GM19372 (cell line): ENCODE measurements at regions not wholly inside any gene's neighbourhood (a gene's known extent, or its start where the extent isn't known, plus 50 kb on each side); places are given as distances from the start of the nearest gene placed in this dataset.
"Not testable (repeated sequence)": the region's sequence is repeated elsewhere in the genome, so short reads cannot be mapped to it uniquely, and the experiment has no call there.

Experiments
- ATAC-seq: cut with Tn5 transposase; IDR thresholded peaks from one replicate; pipeline ENCODE4 v1.9.1; 2021; ENCODE audit warnings: mild to moderate bottlenecking, low read depth, moderate library complexity; ENCODE audit not compliant: unreplicated experiment

DNA sequence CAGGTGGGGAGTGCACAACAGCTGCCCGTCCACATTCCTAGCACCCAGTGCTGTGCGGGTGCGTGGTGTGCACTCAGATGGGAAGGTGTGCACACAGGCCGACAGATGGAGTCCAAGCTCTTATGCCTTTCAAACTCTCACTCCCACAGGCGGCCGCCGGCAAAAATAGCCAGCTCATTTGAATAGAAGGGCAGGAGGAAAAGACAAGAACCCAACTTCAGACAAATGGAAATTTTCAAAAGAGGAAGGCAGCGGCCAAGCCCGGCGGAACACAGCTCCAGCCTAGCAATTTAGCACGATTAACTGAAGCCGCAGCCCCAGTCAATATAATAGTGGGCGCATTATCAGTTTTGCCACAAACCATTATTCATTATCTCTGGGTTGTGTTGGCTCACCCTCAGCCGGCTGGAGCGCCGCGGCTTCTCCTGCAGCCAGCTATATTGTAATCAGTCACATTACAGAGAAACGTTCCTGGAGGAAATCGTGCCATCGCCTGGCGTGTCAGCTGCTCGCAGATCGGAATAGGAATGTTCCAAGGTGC, 103.9 kb upstream of the SEC14L1 start:
- ATAC-seq, result no peak

DNA sequence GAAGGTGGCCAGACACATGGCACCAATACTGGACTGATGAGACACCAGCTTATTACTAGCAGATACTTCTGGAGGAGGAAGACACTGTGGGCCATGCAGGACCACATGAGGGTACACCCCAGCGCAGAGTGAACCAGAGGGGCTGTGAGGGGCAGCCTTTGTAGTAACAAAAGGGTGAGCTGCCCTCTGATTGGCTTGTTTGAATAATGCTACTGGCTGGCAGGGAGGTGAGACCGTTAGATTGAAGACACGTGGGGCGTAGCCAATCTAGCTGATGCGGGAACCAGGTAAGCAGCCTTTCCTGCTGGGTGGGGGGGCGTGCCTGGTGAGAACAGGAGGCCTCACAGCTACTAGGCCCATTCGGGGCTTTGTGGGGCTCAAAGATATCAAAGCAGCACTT, 102.8 kb upstream of the SEC14L1 start:
- no peak for ATAC-seq

DNA sequence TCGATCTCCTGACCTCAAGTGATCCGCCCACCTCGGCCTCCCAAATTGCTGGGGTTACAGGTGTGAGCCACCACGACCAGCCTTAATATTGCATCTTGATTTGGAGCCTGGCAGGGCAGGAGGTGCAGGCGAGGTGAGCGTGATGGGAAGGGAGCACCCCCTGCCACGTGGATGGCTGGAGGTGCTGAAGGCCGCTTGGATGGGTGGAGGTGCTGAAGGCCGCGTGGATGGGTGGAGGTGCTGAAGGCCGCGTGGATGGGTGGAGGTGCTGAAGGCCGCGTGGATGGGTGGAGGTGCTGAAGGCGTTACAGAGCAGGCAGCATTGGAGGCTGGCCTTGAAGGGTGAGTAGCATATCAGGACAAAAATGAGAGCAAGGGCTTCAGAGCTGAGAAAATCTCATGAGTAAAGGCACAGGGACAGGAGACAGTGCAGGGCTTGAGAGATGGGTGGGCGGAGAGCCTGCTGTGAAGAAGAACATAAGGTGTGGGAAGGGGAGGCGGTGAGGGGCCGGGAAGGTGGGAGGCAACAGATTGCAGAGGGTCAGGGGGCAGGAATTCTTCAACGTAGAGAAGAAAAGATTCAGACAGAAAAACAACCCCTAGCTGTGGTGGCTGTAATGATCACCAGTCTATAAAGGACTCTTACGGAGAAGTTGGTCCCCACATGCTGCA, 101.7 kb upstream of the SEC14L1 start:
- ATAC-seq, result no peak

DNA sequence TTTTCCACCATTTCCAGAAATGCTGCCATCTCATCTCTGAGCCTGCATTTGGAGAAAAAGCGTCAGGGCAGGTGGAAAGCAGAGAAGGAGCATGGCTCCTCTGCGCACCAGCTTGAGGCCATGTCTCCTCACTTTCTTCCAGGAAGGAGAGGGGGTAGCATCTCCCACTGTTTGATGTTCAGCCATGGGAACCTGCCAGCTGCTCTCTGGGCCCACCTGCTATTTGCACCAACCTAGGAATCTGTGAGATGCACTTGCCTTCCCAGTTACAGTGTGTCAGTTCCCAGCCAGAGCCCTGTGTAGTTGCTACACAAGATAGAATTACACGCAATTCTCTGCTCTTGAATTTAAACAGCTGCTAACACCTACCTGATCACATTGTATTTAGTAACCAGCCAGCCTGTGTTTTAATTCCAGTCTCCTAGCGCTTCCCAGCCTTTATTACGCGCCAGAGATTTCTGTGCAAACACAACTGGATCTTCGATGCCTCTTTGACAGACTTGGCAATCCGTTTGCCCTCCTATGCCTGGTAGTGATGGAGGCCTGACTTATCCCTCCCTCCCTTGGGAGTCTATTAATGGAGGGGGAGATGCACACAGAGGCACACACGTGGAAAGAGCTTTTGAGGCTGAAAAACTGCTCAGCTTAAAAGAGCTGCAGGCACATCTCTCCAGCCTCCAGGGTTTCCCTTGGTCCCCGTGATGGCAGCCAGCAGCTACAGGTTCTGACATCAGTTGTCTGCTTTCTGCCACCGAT, 98.1 kb upstream of the SEC14L1 start:
- no peak for ATAC-seq

DNA sequence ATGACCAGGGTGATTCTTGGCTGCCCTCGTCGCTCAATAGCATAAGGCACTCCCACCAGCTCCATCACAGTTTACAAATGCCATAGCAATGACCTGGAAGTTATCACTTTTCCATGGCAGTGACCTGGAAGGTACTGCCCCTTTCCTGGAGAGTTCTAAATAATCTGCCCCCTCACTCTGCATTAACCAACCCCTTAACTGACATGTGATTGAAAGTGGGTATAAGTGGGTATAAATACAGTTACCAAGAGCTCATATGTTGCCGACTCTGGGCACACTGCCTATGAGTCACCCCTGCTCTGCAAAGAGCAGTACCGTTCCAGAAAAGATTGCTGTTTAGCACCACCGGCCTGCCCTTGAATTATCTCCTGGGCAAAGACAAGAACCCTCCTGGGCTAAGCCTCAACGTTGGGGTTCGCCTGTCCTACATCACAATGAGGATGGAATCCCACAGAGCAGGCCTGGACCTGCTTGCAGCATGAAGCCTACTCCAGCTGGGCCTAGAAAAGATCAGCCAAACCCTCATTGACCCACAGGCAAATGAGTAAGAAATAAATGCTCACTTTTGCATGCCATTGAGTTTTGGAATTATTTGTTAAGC, 95.2 kb upstream of the SEC14L1 start:
- no peak for ATAC-seq

DNA sequence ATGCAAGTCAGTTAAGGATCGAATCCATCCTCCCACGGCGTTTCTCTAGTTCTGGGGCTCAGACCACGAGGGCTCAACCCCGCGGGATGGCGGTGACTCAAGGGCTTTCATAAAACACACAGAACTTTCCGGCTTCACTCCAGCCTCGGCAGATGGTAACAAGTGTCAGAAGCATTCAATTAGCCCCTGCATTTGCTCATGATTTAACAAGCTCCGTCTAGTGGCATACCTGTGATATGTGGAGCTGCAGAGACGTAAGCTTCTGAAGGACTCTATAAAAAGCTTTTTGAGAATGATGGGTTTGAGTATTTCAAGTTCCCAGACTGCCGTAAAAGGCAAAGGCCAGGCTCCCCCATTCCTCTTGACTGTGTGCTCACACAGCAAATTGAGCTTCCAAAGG, 91.3 kb upstream of the SEC14L1 start:
- no peak for ATAC-seq

DNA sequence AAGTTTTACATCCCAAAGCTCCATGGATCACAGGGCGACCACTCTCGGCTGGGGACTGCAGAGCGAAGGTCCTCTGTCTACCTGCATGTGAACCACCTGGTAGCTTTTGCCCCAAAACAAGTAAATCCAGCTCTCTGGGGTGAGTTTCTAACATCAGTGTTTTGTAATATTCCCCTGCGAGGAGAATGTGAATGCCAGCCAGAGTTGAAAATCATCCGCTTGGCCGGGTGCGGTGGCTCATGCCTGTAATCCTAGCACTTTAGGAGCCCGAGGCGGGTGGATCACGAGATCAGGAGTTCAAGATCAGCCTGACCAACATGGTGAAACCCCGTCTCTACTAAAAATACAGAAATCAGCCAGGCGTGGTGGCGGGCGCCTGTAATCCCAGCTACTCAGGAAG, 89.9 kb upstream of the SEC14L1 start:
- not testable (repeated sequence) for ATAC-seq

DNA sequence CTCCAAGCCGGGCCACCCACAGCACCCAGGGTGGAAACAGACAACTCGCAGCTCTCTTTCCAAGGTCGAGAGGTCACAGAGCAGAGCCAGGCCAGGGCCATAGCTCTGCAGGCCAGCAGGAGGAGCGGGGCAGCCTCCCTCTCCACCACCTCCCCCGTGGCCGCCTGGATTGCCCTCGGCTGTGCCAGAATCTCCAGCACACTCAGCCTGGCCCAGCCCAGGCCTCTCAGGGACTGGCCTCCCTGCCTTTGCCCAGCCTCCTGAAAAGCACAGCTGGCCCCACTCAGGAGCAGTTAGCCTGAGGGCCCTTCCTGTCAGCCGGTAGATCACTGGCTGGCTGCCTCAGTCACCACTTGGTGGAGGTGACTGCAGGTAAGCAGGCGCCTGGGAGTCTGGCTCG, 85.8 kb upstream of the SEC14L1 start:
- ATAC-seq, result no peak

DNA sequence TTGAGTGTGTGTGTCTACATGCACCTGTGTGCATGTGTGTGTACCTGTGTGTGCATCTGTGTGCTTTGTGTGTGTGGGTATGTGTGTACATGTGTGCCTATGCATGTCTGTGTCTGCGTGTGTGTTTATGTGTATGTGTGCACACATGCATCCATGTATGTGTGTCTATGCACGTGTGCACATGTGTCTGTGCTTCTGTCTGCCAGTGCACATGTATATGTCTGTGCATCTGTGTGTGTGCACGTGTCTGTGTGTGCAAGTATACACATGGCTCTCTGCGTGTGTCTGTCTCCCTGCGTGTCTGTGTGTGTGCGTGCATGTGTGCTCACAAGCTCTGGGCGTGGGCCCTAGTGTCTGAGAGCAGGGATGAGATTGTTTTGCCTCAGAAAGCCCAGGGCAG, 85.3 kb upstream of the SEC14L1 start:
- no peak for ATAC-seq

DNA sequence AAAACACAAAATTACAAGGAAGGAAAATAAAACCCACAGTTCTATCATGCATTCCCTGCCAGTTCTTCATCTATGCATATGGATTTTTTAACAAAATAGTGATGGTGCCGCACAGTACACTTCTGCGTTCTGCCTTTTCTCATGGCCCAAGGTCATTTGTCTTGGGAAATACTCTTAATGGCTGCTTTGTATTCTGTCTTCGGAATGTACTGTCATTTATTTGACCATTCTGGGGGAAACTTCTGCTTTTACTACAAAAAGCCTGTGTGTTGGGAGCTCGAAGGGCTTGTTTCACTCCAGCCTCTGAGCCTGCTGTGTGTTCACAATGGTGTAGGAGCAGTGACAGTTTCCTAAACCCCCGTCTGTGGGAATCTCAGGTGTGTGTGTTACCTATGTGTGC, 82.8 kb upstream of the SEC14L1 start:
- no peak for ATAC-seq

DNA sequence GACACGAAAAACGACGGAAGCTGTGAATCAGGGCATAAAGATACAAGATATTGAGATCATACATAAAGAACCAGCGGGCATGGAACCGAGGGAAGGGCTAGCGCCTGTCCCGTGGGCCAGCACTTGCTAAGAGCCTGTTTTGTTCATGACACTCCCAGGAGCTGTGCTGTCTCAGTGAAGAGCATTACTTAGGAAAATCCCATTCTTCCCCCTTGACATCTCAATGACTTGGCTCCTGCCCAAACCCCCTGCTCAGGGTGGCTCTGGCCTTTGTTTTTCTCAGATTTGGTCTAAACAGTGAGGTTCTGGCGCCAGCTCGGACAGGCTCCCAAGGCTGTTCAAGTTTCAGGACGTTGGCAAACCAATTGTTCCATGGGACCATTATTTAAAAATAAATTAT, 79.1 kb upstream of the SEC14L1 start:
- no peak for ATAC-seq

DNA sequence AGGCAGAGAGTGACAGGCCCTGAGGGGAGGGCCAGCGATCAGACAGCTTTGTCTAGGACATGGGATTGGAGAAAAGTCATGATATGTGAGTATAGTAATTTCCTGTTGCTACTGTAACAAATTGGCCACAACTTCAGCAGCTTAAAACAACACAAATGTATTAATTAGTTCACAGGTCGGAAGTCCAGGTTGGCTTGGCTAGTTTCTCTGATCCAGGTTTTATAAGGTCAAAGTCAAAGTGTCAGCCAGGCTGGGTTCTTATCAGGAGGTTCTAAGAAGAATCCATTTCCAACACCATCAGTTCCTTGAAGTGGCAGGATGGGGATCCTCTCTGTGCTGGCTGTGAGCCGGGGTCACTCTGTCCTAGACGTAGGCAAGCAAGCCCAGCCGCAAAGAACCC, 76.2 kb upstream of the SEC14L1 start:
- ATAC-seq, result no peak

DNA sequence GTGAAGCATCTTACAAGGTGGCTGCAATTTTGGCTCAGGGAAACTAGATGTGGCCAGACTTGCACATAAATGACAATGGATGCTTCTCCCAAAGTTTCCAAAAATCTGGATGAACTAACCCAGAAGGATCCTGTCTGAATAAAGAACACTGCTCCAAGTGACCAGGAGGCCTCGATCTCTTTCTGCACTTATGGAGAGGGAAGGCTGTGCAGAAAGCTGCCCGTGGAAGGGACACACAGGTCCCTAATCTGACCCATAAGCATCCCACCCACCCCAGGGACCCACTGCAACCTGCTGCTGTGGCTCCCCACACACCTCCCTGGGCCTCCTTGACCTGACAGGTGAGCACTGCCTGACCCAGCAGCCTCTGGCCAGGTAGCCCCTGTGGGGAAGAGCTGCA, 74.6 kb upstream of the SEC14L1 start:
- no peak for ATAC-seq

DNA sequence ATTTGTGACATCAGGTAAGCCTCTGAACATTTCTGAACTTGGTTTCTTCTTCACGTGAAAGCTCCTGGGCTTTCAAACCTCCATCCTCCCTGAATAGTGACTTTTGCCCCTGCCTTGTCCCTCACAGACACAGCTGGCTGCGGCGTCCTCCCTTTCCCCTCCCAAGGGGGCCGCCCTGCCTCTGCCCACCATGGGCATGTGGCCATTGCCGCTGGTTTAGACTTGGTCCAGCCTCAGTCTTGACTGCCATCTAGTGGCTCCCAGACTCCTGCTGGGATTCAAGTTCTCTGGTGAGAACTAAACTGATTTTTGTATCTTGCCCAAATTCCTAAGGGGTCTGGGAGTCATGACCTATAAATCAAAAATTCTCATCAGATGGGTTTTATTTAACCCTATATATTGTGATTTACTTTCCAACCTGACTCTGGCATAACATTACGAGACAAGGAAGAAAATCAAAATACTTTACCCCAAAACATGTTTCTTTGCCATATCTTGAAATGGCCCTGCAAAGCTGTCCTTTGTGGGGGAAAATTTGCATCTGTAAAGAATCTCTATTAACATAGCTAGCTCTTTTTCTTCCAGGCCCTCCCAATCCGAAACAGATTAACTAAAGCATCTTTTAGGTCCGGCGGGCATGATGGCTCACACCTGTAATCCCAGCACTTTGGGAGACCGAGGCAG, 73.9 kb upstream of the SEC14L1 start:
- not testable (repeated sequence) for ATAC-seq

DNA sequence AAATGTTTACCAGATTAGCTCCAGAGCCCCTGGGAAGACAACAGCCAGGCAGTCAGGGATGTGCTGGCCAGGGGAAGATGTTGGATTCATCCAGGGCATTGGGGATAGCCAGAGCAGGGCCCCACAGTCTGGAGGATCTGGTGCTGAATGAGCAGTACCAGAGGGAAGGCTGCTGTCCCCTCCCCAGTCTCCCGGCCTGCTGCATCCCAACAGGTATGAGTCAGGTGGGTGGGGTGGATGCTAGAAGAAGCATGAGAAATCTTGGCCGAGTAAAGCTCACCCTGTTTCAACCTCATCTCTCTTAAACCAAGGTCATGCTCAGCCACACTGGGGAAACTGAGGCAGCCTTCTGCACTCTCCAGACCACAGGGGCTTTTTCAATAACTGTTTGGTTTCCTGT, 71.9 kb upstream of the SEC14L1 start:
- ATAC-seq, result no peak

DNA sequence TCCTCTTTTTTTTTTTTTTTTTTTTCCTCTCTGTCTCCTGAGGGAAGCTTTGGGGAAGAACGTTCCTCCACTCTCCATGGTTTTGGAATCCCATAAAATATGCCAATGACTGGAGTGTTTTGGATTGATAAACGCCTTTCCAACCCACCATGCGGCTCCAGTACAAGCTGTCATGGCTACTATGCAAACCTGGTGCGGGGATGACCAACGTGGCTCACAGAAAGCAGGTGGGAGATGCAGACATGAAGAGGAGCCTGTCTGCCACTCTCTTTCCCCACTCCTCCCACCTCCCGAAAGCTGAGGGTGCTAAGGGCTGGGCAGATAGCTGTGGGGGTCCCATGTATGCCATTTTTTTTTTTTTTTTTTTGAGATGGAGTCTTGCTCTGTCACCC, 69.9 kb upstream of the SEC14L1 start:
- ATAC-seq, result no peak

DNA sequence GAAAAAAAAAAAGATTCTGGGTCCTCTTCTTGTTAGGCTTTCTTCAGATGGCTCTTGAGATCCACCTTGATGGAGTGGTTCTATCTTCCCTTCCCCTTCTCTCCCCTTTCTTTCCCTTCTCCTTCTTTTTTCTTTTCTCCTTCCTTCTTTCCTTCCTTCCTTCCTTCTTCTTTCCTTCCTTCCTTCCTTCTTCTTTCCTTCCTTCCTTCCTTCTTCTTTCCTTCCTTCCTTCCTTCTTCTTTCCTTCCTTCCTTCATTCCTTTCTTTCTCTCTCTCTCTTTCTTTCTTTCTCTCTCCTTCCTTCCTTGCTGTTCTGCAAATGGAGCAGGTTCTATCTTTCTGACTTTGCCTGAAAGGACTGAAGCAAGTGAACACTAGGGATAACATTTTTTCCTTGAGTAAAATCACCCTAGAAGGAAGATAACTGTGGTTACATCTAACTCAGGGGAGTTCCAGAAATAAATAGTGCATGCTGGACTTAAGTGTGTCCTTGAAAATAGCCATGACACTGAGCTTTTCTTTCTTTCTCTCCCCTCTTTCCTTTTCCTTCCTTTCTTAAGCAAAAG, 68.8 kb upstream of the SEC14L1 start:
- ATAC-seq, result no peak

DNA sequence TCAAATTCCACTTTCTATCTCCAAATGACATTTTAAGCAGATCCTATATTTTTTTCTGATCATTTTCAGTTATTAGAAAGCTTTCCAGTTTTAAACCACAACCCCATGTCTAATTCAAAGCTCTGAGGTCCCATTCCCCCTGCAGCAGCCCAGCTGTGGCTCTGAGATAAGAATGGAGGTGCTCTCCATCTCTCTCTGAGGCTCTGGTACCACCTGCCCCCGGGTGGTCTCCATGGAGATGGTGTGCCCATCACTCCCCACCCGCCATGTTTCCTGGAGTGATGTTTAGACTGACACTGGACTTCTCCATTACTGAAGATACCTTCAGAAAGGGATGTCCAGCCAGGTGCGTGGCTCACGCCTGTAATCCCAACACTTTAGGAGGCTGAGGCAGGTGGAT, 68.1 kb upstream of the SEC14L1 start:
- ATAC-seq, result no peak

DNA sequence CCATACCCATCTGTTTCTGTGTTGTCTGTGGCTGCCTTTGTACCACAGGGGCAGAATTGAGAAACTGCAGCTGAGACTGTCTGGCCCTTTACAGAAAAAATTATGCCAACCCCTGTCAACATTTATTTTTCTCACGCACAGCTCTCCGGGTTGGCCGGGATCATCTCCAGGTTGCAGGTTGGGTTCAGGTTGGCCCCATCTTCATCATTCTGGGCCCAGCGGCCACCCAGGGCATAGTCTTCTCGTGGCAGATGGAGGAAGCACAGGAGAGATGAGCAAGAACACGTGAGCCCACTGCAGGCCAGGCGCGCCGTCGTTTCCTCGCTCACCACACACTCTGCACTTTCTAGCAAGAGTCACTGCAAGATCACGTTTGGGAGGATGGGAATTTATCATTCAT, 66.1 kb upstream of the SEC14L1 start:
- ATAC-seq, result no peak

DNA sequence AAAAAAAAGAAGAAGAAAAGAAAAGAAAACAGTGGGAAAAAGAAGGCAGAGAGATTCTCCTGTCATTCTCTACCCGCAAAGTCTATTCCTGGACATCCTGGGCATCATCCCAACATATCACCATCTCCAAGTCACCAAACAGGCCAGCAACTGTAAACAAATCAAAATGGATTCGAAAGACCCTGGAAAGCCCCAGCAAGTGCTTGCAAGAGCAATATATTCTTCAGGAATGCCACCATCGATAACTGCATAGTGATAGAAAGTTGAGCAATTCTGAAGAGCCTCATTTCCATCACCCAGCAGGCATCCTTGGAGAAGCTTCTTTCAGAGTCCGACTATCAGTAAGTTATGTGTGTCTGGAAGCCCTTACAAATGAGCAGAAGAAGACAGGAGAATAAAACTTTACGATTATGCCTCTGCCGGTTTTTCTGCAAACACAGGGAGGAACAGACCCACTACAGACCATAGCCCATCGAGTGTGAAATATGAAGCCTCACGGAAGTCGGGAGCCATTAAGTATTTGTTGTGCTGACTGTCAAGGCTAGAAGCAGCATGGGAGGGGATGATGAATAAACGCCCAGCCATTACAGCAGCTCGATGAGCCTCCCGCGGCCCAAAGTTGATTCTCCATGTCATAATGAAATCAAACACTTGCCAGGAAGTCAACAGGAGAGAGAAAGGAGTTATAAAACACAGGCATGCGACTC, 64.5 kb upstream of the SEC14L1 start:
- no peak for ATAC-seq
